MV-4-11 (cell line): ENCODE measurements at regions not wholly inside any gene's neighbourhood (a gene's known extent, or its start where the extent isn't known, plus 50 kb on each side); places are given as distances from the start of the nearest gene placed in this dataset.

ENCODE experiments used
- DNase-seq: peaks from one replicate; lab custom pipeline; 2025; lab: John Stamatoyannopoulos, UW

DNA sequence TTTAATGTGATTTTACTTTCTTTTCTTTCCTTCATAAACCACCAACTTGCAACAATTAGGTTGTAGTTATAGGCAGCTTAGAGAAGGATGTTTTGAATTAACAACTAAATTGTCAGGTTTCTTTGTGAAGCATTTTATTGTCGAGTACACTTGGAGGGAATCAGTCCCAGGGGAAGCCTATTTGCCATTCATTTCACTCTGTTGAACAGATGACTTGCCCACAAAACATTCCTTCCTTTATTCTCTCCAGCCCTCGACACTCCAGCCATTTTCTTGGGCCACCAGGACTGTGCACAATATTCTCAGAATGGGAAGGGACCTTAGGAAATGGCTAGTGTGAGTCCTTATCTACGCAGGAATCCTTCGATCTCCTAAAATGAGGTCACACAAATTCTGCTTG lies 620.6 kb downstream of the SOX6 start:
- DNase-seq, result no peak

GRCh38 chr11:15737320-15737719 lies 619.0 kb downstream of the SOX6 start:
- no peak for DNase-seq

DNA sequence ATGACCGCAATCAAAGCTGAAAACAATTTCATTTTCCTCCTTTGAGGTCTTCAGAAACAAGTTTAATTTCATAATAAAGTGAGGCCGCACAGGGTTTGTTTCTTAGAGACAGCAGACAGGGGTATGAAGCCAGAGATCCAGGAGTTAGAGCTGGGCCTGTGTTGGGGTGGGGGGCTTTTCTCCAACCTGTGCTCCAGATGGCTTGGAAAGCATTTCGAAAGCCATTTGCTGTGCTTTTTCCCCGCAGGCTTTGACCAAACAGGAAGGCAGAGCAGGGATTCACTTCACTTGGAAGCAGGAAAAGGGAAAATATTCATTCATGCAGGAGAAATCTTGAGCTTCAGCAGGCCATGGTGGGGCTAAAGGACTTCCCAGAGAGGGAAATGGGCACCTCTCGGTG lies 617.4 kb downstream of the SOX6 start:
- no peak for DNase-seq

DNA sequence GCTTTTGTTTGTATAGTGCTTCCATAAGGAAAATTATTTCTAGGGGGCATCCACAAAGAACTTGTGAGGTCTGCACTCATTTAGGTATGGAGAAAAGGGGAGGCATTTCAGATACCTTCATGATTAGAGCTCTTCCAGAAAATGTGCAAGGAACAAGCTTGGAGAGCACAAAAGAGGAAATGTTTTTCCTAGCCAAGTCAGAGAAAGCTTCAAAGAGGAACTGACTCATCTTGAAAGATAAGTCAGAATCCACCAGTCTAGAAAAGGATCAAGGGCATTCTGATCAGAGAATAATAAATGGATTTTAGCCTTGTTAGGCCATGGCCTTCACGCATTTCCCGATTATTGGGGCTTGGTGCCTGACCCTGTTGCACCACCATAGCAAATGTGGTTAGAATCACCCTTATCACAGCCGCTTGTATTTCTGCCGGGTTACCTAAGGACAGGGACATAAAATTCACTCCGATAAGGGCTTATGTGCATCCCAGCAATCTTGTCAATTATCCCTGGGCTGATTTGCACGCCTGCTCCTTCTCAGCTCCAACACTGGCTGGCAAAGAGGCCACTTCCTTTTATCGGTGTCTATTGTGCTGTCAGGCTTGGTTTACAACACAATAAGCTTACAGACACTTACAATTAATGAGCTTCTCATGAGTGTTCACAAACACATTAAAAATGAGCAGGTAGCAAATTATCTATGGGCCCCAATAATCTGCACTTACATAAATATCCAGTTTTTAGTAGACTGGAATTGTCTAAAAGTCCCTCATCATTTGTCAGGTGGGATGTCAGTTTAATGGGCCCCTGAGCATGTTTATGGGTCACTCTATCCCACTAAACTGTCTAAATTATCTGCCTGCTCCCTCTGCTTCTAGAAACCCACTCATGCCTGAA lies 613.5 kb downstream of the SOX6 start:
- DNase-seq, result peak; percentile 85

DNA sequence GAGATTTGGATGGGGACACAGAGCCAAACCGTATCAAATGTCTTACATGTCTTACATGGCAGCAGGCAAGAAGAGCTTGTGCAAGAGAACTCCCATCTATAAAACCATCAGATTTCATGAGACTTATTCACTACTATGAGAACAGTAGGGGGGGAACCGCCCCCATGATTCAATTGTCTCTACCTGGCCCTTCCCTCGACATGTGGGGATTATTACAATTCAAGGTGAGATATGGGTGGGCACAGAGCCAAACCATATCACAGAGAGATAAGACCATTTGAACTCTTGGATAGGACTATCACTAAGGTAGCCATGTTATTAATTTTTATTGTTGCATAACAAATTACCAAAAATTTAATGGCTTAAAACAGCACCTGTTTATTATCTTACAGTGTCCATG lies 611.7 kb downstream of the SOX6 start:
- DNase-seq, result no peak

DNA sequence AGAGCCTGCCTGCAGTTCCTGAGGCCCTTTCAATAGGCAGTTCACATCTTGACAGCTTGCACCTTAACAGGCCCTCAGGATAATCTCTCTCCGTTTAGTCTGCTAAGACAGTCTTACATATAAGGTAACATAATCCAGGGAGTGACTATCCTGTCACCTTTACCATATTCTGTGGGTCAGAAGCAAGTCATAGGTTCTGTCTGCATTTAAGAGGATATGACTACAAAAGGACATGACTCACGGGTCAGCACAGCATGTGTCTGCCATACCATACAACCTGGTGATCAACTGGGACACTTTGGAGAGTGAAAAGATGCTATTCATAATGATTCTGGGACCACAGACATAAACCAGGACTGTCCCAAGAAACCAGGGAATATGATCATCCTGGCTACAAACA lies 611.1 kb downstream of the SOX6 start:
- no peak for DNase-seq

DNA sequence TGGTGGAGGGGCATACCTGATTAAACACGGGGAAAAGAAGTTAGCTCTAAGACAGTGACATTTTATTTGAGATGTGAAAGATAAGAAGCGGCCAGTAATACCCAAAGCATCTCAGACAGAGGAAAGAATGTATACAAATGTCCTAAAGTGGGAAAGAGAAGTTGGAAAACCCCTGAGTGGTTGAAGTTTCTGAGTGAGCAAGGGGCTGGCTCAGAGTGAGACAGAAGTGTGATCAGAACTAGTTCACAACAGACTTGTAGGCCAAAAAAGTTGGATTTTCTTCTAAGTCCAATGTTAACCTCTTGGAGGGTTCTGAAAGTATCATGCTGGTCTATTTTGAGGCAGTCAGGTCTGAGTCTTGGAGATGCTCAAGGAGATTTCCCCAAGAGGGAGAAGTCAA lies 608.7 kb downstream of the SOX6 start:
- no peak for DNase-seq

GRCh38 chr11:15748132-15748531 lies 608.2 kb downstream of the SOX6 start:
- no peak for DNase-seq

- DNase-seq, result no peak
Measured at GRCh38 chr11:15748741-15749140, 607.6 kb downstream of the SOX6 start.

DNA sequence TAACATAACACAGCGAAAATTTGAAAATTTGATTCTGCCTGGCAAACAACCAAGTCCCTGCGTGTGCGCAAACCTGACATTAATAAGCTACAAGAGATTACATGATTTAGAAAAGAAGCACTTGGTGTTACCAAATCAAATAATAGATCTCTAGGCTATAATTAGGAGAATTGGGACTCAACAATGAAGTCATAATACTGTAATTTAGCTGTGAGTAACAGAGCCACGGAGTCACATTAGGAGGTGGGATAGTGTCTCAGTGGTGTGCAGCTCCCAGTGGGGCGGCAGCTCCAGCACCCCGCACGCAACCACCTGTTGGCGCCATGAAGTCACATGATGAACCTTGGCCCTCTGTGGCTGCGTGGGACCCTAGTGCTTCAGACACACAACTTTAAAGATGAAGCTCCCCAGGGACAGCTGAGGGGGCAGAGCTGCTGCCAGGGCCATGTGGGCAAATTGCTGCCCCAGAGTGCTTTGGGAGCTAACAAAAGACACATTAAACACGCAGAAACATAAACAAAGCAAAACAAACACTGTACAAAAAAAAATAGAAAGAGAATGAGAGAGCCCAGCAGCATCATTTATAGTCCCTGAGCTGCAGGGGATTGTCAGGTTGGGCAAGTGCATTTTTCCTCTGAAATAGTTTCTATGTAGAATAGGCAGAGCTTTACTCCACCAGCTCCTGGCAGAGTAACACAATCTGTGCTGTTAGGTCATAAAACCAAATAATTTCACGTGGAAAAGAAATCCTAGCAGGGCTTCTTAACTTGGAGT lies 605.6 kb downstream of the SOX6 start:
- DNase-seq, result no peak

- DNase-seq, result no peak
Measured at GRCh38 chr11:15754221-15754620, 602.1 kb downstream of the SOX6 start.

DNA sequence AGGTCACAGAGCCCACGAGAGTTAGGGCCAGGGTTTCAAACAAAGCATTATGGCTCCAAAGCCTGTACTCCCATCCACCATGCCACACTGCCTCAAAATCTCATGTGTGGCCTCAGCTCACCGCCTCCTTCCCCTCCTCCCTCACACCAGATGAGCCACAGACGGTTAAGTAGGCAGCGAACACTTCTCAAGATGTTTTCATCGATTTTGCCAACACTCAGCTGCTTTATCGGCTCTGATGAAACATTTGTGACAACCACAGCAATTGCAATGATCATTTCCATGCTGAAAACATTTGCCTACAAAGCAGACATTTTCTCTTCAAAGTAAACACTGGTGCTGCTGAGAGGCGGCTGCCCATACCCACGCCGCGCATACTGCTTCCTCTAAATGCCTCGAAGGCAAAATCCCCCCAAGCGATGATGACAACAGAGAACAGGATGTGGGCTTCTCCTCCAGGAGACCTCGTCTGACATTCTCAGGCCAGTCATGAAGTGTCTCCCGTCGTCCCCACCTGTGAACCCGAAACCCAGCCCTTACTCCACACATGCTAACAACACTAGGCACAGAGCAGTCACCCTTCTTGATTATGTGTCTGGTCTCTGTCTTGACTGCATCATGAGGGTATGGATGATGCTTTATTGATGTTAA lies 599.2 kb downstream of the SOX6 start:
- DNase-seq, result peak; percentile 41

DNA sequence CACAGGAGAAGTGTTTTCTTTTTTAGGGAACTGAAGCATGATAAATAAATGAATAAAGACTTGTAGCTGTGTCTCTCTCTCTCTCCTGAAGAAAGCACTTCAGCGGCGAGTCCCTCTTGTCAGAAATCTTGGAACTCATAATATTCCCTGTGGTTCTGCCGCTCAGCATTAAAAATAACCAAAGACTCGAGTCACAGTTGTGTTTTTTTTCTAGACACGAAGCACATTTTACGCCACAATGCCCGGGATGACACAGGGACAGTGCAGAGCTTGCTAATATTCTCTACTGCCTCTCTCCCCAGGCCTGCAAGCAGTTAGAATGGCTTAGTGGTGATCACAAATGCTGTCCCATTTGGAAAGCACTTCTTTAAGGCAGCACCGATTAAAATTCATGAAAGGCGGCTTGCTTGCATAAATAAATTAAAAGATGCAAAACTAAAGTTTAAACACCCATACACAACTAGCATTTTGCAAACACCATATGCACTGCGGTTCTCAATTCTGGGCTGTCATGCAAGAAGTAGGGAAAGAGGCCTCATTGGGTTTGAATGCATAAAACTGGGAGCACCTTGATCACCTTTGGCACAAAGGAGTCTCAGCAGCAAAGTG lies 597.4 kb downstream of the SOX6 start:
- no peak for DNase-seq

DNA sequence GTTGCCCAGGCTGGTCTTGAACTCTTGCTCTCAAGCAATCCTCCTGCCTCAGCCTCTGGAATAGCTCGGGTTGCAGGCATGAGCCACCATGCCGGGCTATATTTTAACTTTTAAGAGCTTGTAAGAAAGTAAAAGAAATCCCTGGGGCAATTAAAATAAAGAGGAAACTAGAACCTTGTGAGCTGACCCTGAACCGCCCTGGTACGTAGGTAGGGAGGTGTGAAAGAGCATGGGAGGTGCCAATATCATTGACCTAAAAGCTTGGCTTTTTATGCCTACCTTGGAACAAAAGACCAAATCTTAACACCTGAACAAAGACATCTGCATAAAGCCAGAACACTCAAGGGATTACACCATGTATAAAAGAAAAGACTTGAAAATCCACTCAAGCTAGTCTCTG lies 595.1 kb downstream of the SOX6 start:
- DNase-seq, result no peak

DNA sequence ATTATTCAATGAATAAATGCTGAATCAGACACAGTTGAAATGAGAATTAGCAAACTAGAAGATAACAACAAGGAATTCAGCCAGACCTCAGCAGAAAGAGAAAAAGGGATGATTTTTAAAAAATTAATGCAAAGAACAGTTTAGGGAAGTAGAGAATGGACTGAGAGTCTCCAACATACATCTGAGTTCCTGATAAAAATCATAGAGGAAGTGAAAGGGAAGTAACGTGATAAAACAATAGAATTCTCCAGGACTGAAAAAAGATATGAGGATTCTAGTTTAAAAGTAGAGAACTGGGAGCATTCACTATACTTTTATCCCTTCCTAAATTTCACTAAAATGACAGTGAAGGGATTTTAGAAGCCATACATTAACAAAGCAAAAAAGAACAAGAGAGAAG lies 592.0 kb downstream of the SOX6 start:
- DNase-seq, result peak; percentile 74

DNA sequence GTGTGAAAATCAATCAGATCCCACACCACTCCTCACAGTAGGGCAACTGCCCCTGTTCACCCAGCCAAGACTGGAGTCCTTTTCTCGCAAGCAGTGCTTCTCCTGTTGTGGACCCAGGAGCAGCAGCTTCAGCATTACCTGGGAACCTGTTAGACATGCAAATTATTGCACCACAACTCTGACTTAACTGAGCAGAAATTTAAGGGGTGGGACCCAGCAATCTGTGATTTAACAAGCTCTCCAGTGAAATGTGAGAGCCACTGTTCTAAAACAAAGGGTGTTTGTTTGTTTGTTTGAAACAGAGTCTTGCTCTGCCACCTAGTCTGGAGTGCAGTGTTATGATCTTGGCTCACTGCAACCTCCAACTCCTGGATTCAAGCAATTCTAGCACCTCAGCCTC lies 591.4 kb downstream of the SOX6 start:
- no peak for DNase-seq

DNA sequence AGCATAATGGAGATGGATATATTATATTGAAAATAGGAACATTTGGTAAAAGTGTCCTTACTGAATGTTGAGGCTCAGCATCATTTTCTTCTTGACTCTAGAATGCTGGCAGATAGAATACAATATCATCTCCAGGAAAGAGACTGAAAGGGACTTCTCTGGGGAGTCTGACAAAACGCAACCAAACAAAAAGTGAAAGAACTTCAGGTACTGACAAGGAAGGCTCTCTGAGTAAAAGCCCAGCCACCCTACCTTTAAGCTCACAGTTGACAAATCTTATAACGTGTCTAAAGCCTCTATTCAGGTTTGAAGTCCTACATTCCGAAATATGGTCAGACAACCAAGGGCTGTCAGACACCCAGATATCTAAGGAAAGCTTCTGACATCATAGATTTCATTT lies 590.8 kb downstream of the SOX6 start:
- no peak for DNase-seq

DNA sequence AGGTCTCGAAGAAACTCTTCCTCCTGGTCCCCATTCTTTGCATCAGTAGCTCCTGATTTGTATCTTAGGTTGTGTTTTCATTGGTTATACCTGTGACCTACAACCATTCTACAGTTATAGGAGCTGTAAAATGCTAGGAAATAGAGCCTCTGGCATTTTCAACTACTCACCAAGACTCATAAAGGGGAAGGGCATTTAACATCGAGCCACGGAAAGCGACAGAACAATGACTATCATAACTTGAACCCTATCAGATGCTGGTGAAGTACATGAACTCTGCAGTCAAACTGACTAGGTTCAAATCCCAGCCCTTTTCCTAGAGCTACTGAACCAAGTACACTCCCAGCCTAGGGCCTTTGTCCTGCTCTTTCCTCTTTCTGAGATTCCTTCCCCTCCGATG lies 588.0 kb downstream of the SOX6 start:
- DNase-seq, result no peak

DNA sequence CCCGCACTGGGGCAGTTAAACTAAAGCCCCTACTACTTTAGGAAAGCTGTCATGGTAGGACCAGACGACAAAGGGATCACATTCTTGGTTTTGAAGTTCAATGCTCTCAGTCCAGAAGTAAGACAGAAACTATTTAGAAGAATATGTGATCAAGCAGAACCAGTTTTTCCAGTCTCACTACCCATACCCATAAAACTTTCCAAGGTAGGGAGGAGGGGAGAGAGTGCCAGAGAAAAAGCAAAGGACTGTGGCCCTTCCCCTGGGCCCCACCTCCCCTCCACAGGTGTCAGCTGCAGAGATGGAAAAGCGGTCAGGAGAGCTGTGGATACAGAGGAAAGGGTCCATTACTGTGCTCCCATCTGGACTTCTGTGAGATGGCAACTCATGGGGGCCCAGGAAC lies 587.1 kb downstream of the SOX6 start:
- no peak for DNase-seq

- DNase-seq, result peak; percentile 22
Measured at GRCh38 chr11:15770798-15771414, 585.4 kb downstream of the SOX6 start.

- DNase-seq, result no peak
Measured at GRCh38 chr11:15772547-15772946, 583.8 kb downstream of the SOX6 start.

GRCh38 chr11:15772981-15773380 lies 583.4 kb downstream of the SOX6 start:
- no peak for DNase-seq
